K562 (cell line): ENCODE measurements at regions not wholly inside any gene's neighbourhood (a gene's known extent, or its start where the extent isn't known, plus 50 kb on each side); places are given as distances from the start of the nearest gene placed in this dataset.

Experiments
- ATAC-seq: fragments of 200-7000 bp; cut with Tn5 transposase; 3 replicates; pipeline ENCODE4 v1.9.1; 2020; ENCODE audit warnings: moderate library complexity
- BruUV-seq: library from RNA; stranded (reverse); fragments of 400-500 nt; replicated peaks from 2 replicates; lab custom pipeline; 2021; lab: Mats Ljungman, UMichigan
- CTCF ChIA-PET: fragments of 300-600 bp; formaldehyde crosslinking; extraction: SDS; loops from one replicate; lab custom pipeline; 2021; ENCODE audit warnings: low intra/inter-chr PET ratio; lab: Yijun Ruan, JAX
- POLR2A ChIA-PET: fragments of 300-600, 350-650 bp; sonication (Branson Sonifier 250); formaldehyde crosslinking; extraction: SDS; loops from one replicate; lab custom pipeline; 2021; ENCODE audit warnings: antibody characterized with exemption, inconsistent platforms; lab: Yijun Ruan, JAX
- DNase-seq, 4 experiments: peaks; one replicate each; pipeline versions ENCODE4 v3.0.0 to v3.0.0-alpha.2; 2011 to 2018; ENCODE audit warnings: low spot score in 3 of 4, mixed read lengths in 3 of 4; ENCODE audit errors: extremely low read depth in 1 of 4
- FAIRE-seq: peaks from 2 replicates; lab custom pipeline; 2011; peaks lifted over from hg19 to GRCh38; lab: Jason Lieb, UNC
- H2AFZ ChIP-seq: 2 replicates; pipeline ENCODE4 v1.6.0; 2011; ENCODE audit warnings: low read depth, low read length, control low read depth, inconsistent platforms
- H3K27ac ChIP-seq: fragments of 200-600 bp; 3 replicates; pipeline ENCODE4 v1.8.0; 2011; ENCODE audit warnings: low read depth, mild to moderate bottlenecking, control low read depth, inconsistent platforms, low read length, moderate library complexity, mixed read lengths; ENCODE audit errors: extremely low read depth
- H3K27me3 ChIP-seq, 2 experiments: fragments of 300-600 bp in 1 of 2; 2 replicates in 1 of 2; 3 replicates in 1 of 2; pipeline versions ENCODE4 v1.6.0 to v1.8.0; 2011; ENCODE audit warnings: inconsistent platforms in 2 of 2, low read length in 2 of 2, mild to moderate bottlenecking in 1 of 2, mixed read lengths in 1 of 2, moderate library complexity in 1 of 2; ENCODE audit not compliant: control insufficient read depth in 2 of 2, insufficient read depth in 2 of 2
- H3K36me3 ChIP-seq: fragments of 300-600 bp; 3 replicates; pipeline ENCODE4 v1.8.0; 2011; ENCODE audit warnings: mild to moderate bottlenecking, low read length, inconsistent platforms; ENCODE audit not compliant: control insufficient read depth, insufficient read depth
- H3K4me1 ChIP-seq, 2 experiments: fragments of 200-600 bp in 1 of 2; replicated peaks in 1 of 2; 2 replicates in 1 of 2; 3 replicates in 1 of 2; pipeline versions ENCODE4 v1.5.1 to v1.8.0; 2011; ENCODE audit warnings: inconsistent platforms in 2 of 2, low read length in 2 of 2, mild to moderate bottlenecking in 1 of 2, mixed read lengths in 1 of 2, moderate library complexity in 1 of 2; ENCODE audit not compliant: control insufficient read depth in 2 of 2, insufficient read depth in 2 of 2
- H3K4me2 ChIP-seq: 2 replicates; pipeline ENCODE4 v1.6.1; 2011; ENCODE audit warnings: low read length, control low read depth, inconsistent platforms, mixed read lengths; ENCODE audit not compliant: insufficient read depth
- H3K4me3 ChIP-seq: fragments of 200-600 bp; sonication (generic), shearing (Covaris generic); 2 replicates; pipeline ENCODE4 v1.5.1; 2016; ENCODE audit warnings: control low read depth, inconsistent platforms
- H3K79me2 ChIP-seq: fragments of 200-600 bp; 3 replicates; pipeline ENCODE4 v1.8.0; 2011; ENCODE audit warnings: low read length, inconsistent platforms; ENCODE audit not compliant: control insufficient read depth, insufficient read depth
- H3K9ac ChIP-seq, 2 experiments: 2 replicates each; pipeline versions ENCODE4 v1.6.0 to v1.6.1; 2011; ENCODE audit warnings: low read depth in 2 of 2, low read length in 2 of 2, control low read depth in 1 of 2, inconsistent platforms in 1 of 2, mild to moderate bottlenecking in 1 of 2, mixed read lengths in 1 of 2; ENCODE audit not compliant: insufficient read depth in 1 of 2
- H3K9me1 ChIP-seq: one replicate; pipeline ENCODE4 v1.6.0; 2011; ENCODE audit warnings: inconsistent platforms, mild to moderate bottlenecking, low read length, moderate library complexity; ENCODE audit not compliant: control insufficient read depth, insufficient read depth
- H3K9me3 ChIP-seq: replicated peaks from 2 replicates; pipeline ENCODE4 v1.5.1; 2011; ENCODE audit warnings: low read depth, low read length, inconsistent platforms; ENCODE audit not compliant: control insufficient read depth, insufficient read depth
- H4K20me1 ChIP-seq: replicated peaks from 2 replicates; pipeline ENCODE4 v1.6.1; 2011; ENCODE audit warnings: low read length, inconsistent platforms, mixed read lengths; ENCODE audit not compliant: control insufficient read depth, insufficient read depth
- CCNT2 ChIP-seq: IDR thresholded peaks from 2 replicates; pipeline ENCODE4 v1.6.1; 2011; ENCODE audit warnings: borderline replicate concordance, low read depth, mild to moderate bottlenecking, moderate library complexity, mixed read lengths, low read length; ENCODE audit not compliant: insufficient read length; ENCODE audit errors: extremely low read depth
- PHB ChIP-seq: fragments of 250-450 bp; sonication (Bioruptor Pico); IDR thresholded peaks from 2 replicates; pipeline ENCODE4 v1.5.0; 2021
- PURB ChIP-seq: sonication (generic); formaldehyde crosslinking; IDR thresholded peaks from 2 replicates; pipeline ENCODE4 v1.9.0; 2021; ENCODE audit warnings: low read depth, mild to moderate bottlenecking, missing genetic modification reagents
- RBM25 ChIP-seq: fragments of 200-400 bp; formaldehyde crosslinking; IDR thresholded peaks from 2 replicates; pipeline ENCODE4 v1.6.1; 2018; ENCODE audit warnings: low read length, low read depth, moderate library complexity; ENCODE audit not compliant: severe bottlenecking
- RNF2 ChIP-seq: sonication (generic); IDR thresholded peaks from 2 replicates; pipeline ENCODE4 v1.6.1; 2016
- SIX5 ChIP-seq, 2 experiments: IDR thresholded peaks; 2 replicates each; pipeline ENCODE4 v1.6.1; 2011; ENCODE audit warnings: low read length in 2 of 2, borderline replicate concordance in 1 of 2, low read depth in 1 of 2, mild to moderate bottlenecking in 1 of 2, moderate library complexity in 1 of 2; ENCODE audit not compliant: insufficient read depth in 1 of 2
- TCF7L2 ChIP-seq: fragments of 150-350 bp; IDR thresholded peaks from 2 replicates; pipeline ENCODE4 v1.6.1; 2016; ENCODE audit warnings: low read depth, mild to moderate bottlenecking, low read length, moderate library complexity
- ZFP36 ChIP-seq: fragments of 150-350 bp; IDR thresholded peaks from 2 replicates; pipeline ENCODE4 v1.6.1; 2018; ENCODE audit warnings: low read length, low read depth; ENCODE audit not compliant: partially characterized antibody
- ZFP91 ChIP-seq: sonication (generic); formaldehyde crosslinking; IDR thresholded peaks from 2 replicates; pipeline ENCODE4 v1.8.0; 2022; ENCODE audit warnings: mild to moderate bottlenecking, missing genetic modification reagents
- ZNF780A ChIP-seq: fragments of 250-450 bp; sonication (Bioruptor Pico); IDR thresholded peaks from 2 replicates; pipeline ENCODE4 v1.5.0; 2021; ENCODE audit warnings: mild to moderate bottlenecking
- WGBS: fragments of 100-300 bp; shearing (Covaris generic); methylation state at CpG from one replicate; pipeline ENCODE4 v1.1.6; 2016; ENCODE audit warnings: low coverage, mixed read lengths; ENCODE audit not compliant: insufficient coverage; ENCODE audit errors: missing lambda C conversion rate; 5-methylcytosine and 5-hydroxymethylcytosine counted together
- in situ Hi-C: fragments of 300-500 bp; cut with MboI; formaldehyde crosslinking; loops from 4 replicates; pipeline ENCODE4 v1.15.0; 2018; ENCODE audit warnings: inconsistent platforms, mixed read lengths
- intact Hi-C: fragments of 100-400 bp; cut with micrococcal nuclease; formaldehyde crosslinking; loops from 2 replicates; pipeline ENCODE4 v1.14.2; 2022

- WGBS, result under 1% methylated on average over 14 of the region's 14 CpGs
- Histone ChIP-seq H3K79me2 (no peaks in the 10 kb centered on the region), H2AFZ (no peak overlapping the region), H3K27me3 (peaks cover 0 to 29% of the 10 kb centered on the region in 2 experiments; a peak in 1 of 5 replicates), H3K9me1 (no peaks in the 10 kb centered on the region)
- BruUV-seq, result no TSS peak
- TF ChIP-seq ZNF780A (no peak), CCNT2 (no peak), PURB (CRISPR knock-in tag) (no peak), RNF2 (no peak), SIX5 (IDR thresholded peaks at IDR 0.05; ENCODE audit: borderline replicate concordance in 1 of 2, insufficient read depth in 1 of 2, low read depth in 1 of 2, low read length in 2 of 2) (no peak)
- TF ChIP-seq, all 486 proteins: peak for 0
- Histone ChIP-seq H3K4me1 (no peaks in the 10 kb centered on the region), H3K36me3 (no peaks in the 10 kb centered on the region), H3K9me3 (no peaks in the 10 kb centered on the region), H4K20me1 (no peaks in the 10 kb centered on the region; the same call in 1 of the 2 replicates), H3K9ac (no peak overlapping the region), H3K4me3 (no peak overlapping the region), H3K4me2 (no peak overlapping the region), H3K27ac (no peak overlapping the region)
- ChIA-PET POLR2A (no interaction called here), CTCF (no interaction called here)
- no peak for DNase-seq
- ATAC-seq, result no peak
- in situ Hi-C loops, result no loop called here
- intact Hi-C loops, result no loop called here
- FAIRE-seq, result no peak
These were observed 925.9 kb upstream of the EEF2KMT start for GRCh38 chr16:6023449-6023848.

- CTCF ChIA-PET, result no interaction called here
- 1% methylated on average over 9 of the region's 9 CpGs for WGBS
- Histone ChIP-seq H2AFZ (no peak overlapping the region), H3K79me2 (no peaks in the 10 kb centered on the region), H4K20me1 (no peaks in the 10 kb centered on the region), H3K36me3 (no peaks in the 10 kb centered on the region)
- no TSS peak for BruUV-seq
- no peak for ATAC-seq
- no peak for TF ChIP-seq PHB (CRISPR knock-in tag)
- TF ChIP-seq ZFP36, result peak; percentile 41
- TF ChIP-seq RBM25, result peak; percentile 70
- no peak for TF ChIP-seq TCF7L2
- no peak for TF ChIP-seq ZFP91 (CRISPR knock-in tag)
- TF ChIP-seq, all 486 proteins: peak for 2
- DNase-seq (no peak), FAIRE-seq (no peak)
- no peaks in the 10 kb centered on the region for H3K9me1 ChIP-seq
- no peaks in the 10 kb centered on the region for H3K9me3 ChIP-seq
- in situ Hi-C loops (no loop called here), intact Hi-C loops (no loop called here)
- H3K4me2 ChIP-seq, result no peak overlapping the region
- H3K4me3 ChIP-seq, result no peak overlapping the region
- H3K27me3 ChIP-seq, result peaks cover 0 to 32% of the 10 kb centered on the region in 2 experiments; a peak in 1 of 5 replicates
- no peak overlapping the region for H3K9ac ChIP-seq
- no peaks in the 10 kb centered on the region for H3K4me1 ChIP-seq
- no peak overlapping the region for H3K27ac ChIP-seq
- POLR2A ChIA-PET, result no interaction called here
These were observed 923.8 kb upstream of the EEF2KMT start for GRCh38 chr16:6021276-6021943.
